GM23338 (cell line): ENCODE measurements at regions not wholly inside any gene's neighbourhood (a gene's known extent, or its start where the extent isn't known, plus 50 kb on each side); places are given as distances from the start of the nearest gene placed in this dataset.
A peak's percentile ranks its signal among the peaks of the same experiment; 100 is the strongest.

ENCODE experiments used
- ATAC-seq: fragments of 200-7000 bp; cut with Tn5 transposase; 3 replicates; pipeline ENCODE4 v1.9.1; 2020
- DNase-seq: peaks from one replicate; pipeline ENCODE4 v3.0.0-alpha.2; 2015; ENCODE audit warnings: low spot score
- H2AFZ ChIP-seq: fragments of 200-600 bp; sonication (generic); 2 replicates; pipeline ENCODE4 v1.8.0; 2016; ENCODE audit warnings: antibody characterized with exemption, mild to moderate bottlenecking, moderate library complexity
- H3F3A ChIP-seq: fragments of 200-600 bp; sonication (generic); replicated peaks from 2 replicates; pipeline ENCODE4 v1.8.0; 2017; ENCODE audit warnings: antibody characterized with exemption, mixed run types, low read depth
- H3K27ac ChIP-seq: fragments of 200-600 bp; sonication (generic); 2 replicates; pipeline ENCODE4 v1.6.1; 2016; ENCODE audit warnings: low read depth
- H3K27me3 ChIP-seq: fragments of 200-600 bp; sonication (generic); 2 replicates; pipeline ENCODE4 v1.8.0; 2016; ENCODE audit warnings: mild to moderate bottlenecking, mixed run types, moderate library complexity; ENCODE audit not compliant: insufficient read depth
- H3K36me3 ChIP-seq: fragments of 200-600 bp; sonication (generic); 2 replicates; pipeline ENCODE4 v1.8.0; 2016; ENCODE audit warnings: mild to moderate bottlenecking; ENCODE audit not compliant: insufficient read depth
- H3K4me1 ChIP-seq: fragments of 200-600 bp; sonication (generic); 2 replicates; pipeline ENCODE4 v1.8.0; 2016; ENCODE audit warnings: mild to moderate bottlenecking, moderate library complexity; ENCODE audit not compliant: insufficient read depth
- H3K4me2 ChIP-seq: fragments of 200-600 bp; sonication (generic); 2 replicates; pipeline ENCODE4 v1.7.1; 2017; ENCODE audit warnings: mixed run types
- H3K4me3 ChIP-seq: fragments of 200-600 bp; sonication (generic); 2 replicates; pipeline ENCODE4 v1.6.1; 2016; ENCODE audit warnings: mixed run types
- H3K79me2 ChIP-seq: fragments of 200-600 bp; sonication (generic); replicated peaks from 2 replicates; pipeline ENCODE4 v1.8.0; 2017; ENCODE audit warnings: mild to moderate bottlenecking; ENCODE audit not compliant: insufficient read depth
- H3K9me2 ChIP-seq: fragments of 200-600 bp; sonication (generic); 2 replicates; pipeline ENCODE4 v1.8.0; 2017; ENCODE audit not compliant: insufficient read depth
- H4K20me1 ChIP-seq: fragments of 200-600 bp; sonication (generic); replicated peaks from 2 replicates; pipeline ENCODE4 v1.8.0; 2017; ENCODE audit warnings: mild to moderate bottlenecking; ENCODE audit not compliant: insufficient read depth
- H3K27ac Mint-ChIP-seq: 2 replicates; pipeline ENCODE4 v1.8.0; 2020; ENCODE audit warnings: inconsistent platforms, mild to moderate bottlenecking, moderate library complexity, mixed read lengths
- H3K27me3 Mint-ChIP-seq: 3 replicates; pipeline ENCODE4 v1.8.0; 2022; ENCODE audit warnings: low read depth, mild to moderate bottlenecking, moderate library complexity, mixed read lengths, inconsistent platforms; ENCODE audit not compliant: insufficient read depth, poor library complexity
- H3K36me3 Mint-ChIP-seq: 3 replicates; pipeline ENCODE4 v1.8.0; 2021; ENCODE audit warnings: low read depth, mild to moderate bottlenecking, inconsistent platforms, moderate library complexity, mixed read lengths
- H3K4me1 Mint-ChIP-seq: 3 replicates; pipeline ENCODE4 v1.8.0; 2020; ENCODE audit warnings: mild to moderate bottlenecking, inconsistent platforms, mixed read lengths
- H3K4me3 Mint-ChIP-seq: 3 replicates; pipeline ENCODE4 v1.8.0; 2021; ENCODE audit warnings: moderate library complexity, mild to moderate bottlenecking, inconsistent platforms, mixed read lengths
- H3K9me3 Mint-ChIP-seq: 3 replicates; pipeline ENCODE4 v1.8.0; 2020; ENCODE audit warnings: moderate library complexity, mild to moderate bottlenecking, inconsistent platforms, mixed read lengths
- CTCF ChIP-seq, 2 experiments: fragments of 200-600 bp in 1 of 2; sonication (generic) in 1 of 2; conservative IDR thresholded peaks; 2 replicates each; pipeline versions ENCODE4 v1.5.1 to v1.6.1; 2016 to 2017; ENCODE audit warnings: antibody characterized with exemption in 2 of 2, low read depth in 2 of 2, mild to moderate bottlenecking in 2 of 2, moderate library complexity in 1 of 2
- ETS1 ChIP-seq: IDR thresholded peaks from 2 replicates; pipeline ENCODE4 v1.6.1; 2016; ENCODE audit warnings: antibody characterized with exemption
- EZH2 ChIP-seq: fragments of 200-600 bp; sonication (generic); IDR thresholded peaks from one replicate; pipeline ENCODE4 v1.8.0; 2017; ENCODE audit warnings: antibody characterized with exemption, mild to moderate bottlenecking, low read depth; ENCODE audit not compliant: unreplicated experiment
- EZH2phosphoT487 ChIP-seq: fragments of 200-600 bp; sonication (generic); IDR thresholded peaks from one replicate; pipeline ENCODE4 v1.8.1; 2018; ENCODE audit warnings: antibody characterized with exemption; ENCODE audit not compliant: unreplicated experiment
- NANOG ChIP-seq: IDR thresholded peaks from 2 replicates; pipeline ENCODE4 v1.6.1; 2016; ENCODE audit warnings: antibody characterized with exemption, borderline replicate concordance
- POLR2AphosphoS5 ChIP-seq: IDR thresholded peaks from 2 replicates; pipeline ENCODE4 v1.6.1; 2016; ENCODE audit warnings: antibody characterized with exemption, low read depth
- REST ChIP-seq: IDR thresholded peaks from one replicate; pipeline ENCODE4 v1.6.1; 2018; ENCODE audit warnings: antibody characterized with exemption; ENCODE audit not compliant: unreplicated experiment
- ZNF114 ChIP-seq: fragments of 250-450 bp; sonication (Bioruptor Pico); IDR thresholded peaks from 2 replicates; pipeline ENCODE4 v1.5.0; 2020; ENCODE audit warnings: mild to moderate bottlenecking, moderate library complexity
- ZNF331 ChIP-seq: fragments of 250-450 bp; sonication (Bioruptor Pico); IDR thresholded peaks from 2 replicates; pipeline ENCODE4 v1.5.0; 2020; ENCODE audit warnings: low read depth, mild to moderate bottlenecking, moderate library complexity

GRCh38 chr9:32067261-32067660, 317.2 kb upstream of the ACO1 start:
- peaks cover 1% of the 10 kb centered on the region for H3K27me3 Mint-ChIP-seq
- no peaks in the 10 kb centered on the region for H3K9me3 Mint-ChIP-seq
- TF ChIP-seq EZH2: no peak
- no peak for TF ChIP-seq ETS1
- H3K27ac Mint-ChIP-seq: no peak overlapping the region
- no peak for DNase-seq
- Histone ChIP-seq H3F3A (no peaks in the 10 kb centered on the region), H3K4me2 (no peak overlapping the region), H3K4me3 (no peak overlapping the region), H2AFZ (no peak overlapping the region), H3K36me3 (no peaks in the 10 kb centered on the region), H3K79me2 (no peaks in the 10 kb centered on the region), H3K4me1 (no peaks in the 10 kb centered on the region), H3K27me3 (no peaks in the 10 kb centered on the region), H3K9me2 (no peaks in the 10 kb centered on the region), H3K27ac (no peak overlapping the region), H4K20me1 (no peaks in the 10 kb centered on the region)
- peaks cover 8% of the 10 kb centered on the region for H3K4me1 Mint-ChIP-seq
- ATAC-seq: no peak
- H3K36me3 Mint-ChIP-seq: no peaks in the 10 kb centered on the region
- no peak overlapping the region for H3K4me3 Mint-ChIP-seq

GRCh38 chr9:32069169-32069813, 315.2 kb upstream of the ACO1 start:
- Mint-ChIP-seq H3K9me3 (no peaks in the 10 kb centered on the region), H3K27me3 (peaks cover 1% of the 10 kb centered on the region), H3K4me3 (no peak overlapping the region), H3K4me1 (peaks cover 8% of the 10 kb centered on the region), H3K36me3 (no peaks in the 10 kb centered on the region), H3K27ac (no peak overlapping the region; the same call in 1 of the 2 replicates)
- DNase-seq: peak; percentile 72
- ATAC-seq: peak; percentile 78
- Histone ChIP-seq H3K9me2 (no peaks in the 10 kb centered on the region; the same call in 1 of the 2 replicates), H3F3A (no peaks in the 10 kb centered on the region), H3K4me2 (no peak overlapping the region), H3K4me3 (no peak overlapping the region), H2AFZ (peak overlapping the region; percentile 67), H4K20me1 (no peaks in the 10 kb centered on the region), H3K27ac (no peak overlapping the region), H3K79me2 (no peaks in the 10 kb centered on the region), H3K36me3 (no peaks in the 10 kb centered on the region), H3K27me3 (no peaks in the 10 kb centered on the region), H3K4me1 (no peaks in the 10 kb centered on the region)
- TF ChIP-seq EZH2phosphoT487: no peak
- no peak for TF ChIP-seq ZNF114 (CRISPR knock-in tag)
- peak in 1 of 2 experiments; percentile 74; a peak in 3 of 4 replicates for TF ChIP-seq CTCF (conservative IDR thresholded peaks at IDR 0.05; ENCODE audit: low read depth in 2 of 2)

- H3K4me3 ChIP-seq: no peak overlapping the region
- no peaks in the 10 kb centered on the region for H3F3A ChIP-seq
- H3K4me1 Mint-ChIP-seq: peaks cover 8% of the 10 kb centered on the region
- no peak for ATAC-seq
- no peaks in the 10 kb centered on the region for H3K4me1 ChIP-seq
- H3K27me3 ChIP-seq: no peaks in the 10 kb centered on the region
- peak overlapping the region; percentile 67 for H2AFZ ChIP-seq
- no peaks in the 10 kb centered on the region for H3K79me2 ChIP-seq
- no peak overlapping the region for H3K27ac ChIP-seq
- H3K36me3 Mint-ChIP-seq: peaks cover 5% of the 10 kb centered on the region
- no peaks in the 10 kb centered on the region; the same call in 1 of the 2 replicates for H3K9me2 ChIP-seq
- H3K36me3 ChIP-seq: peaks cover 3% of the 10 kb centered on the region; the same call in 1 of the 2 replicates
- no peak for DNase-seq
- H3K4me3 Mint-ChIP-seq: no peak overlapping the region
- no peak overlapping the region for H3K4me2 ChIP-seq
- H3K27ac Mint-ChIP-seq: no peak overlapping the region
- peaks cover 5% of the 10 kb centered on the region for H3K9me3 Mint-ChIP-seq
- no peaks in the 10 kb centered on the region for H4K20me1 ChIP-seq
- peaks cover under 1% of the 10 kb centered on the region for H3K27me3 Mint-ChIP-seq
- no peak for TF ChIP-seq ETS1
- TF ChIP-seq POLR2AphosphoS5: no peak
- TF ChIP-seq REST: no peak
- TF ChIP-seq NANOG: no peak
- no peak for TF ChIP-seq ZNF331 (CRISPR knock-in tag)
These were observed 314.5 kb upstream of the ACO1 start for GRCh38 chr9:32069969-32070368.
